HUDEP-2 (cell line): ENCODE measurements at regions not wholly inside any gene's neighbourhood (a gene's known extent, or its start where the extent isn't known, plus 50 kb on each side); places are given as distances from the start of the nearest gene placed in this dataset.
"Not testable (repeated sequence)": the region's sequence is repeated elsewhere in the genome, so short reads cannot be mapped to it uniquely, and the experiment has no call there.

ENCODE experiments used
- DNase-seq, 76 experiments: peaks; one replicate each; lab custom pipeline; 2025; ENCODE audit not compliant: unreplicated experiment in 76 of 76; lab: John Stamatoyannopoulos, UW

DNA sequence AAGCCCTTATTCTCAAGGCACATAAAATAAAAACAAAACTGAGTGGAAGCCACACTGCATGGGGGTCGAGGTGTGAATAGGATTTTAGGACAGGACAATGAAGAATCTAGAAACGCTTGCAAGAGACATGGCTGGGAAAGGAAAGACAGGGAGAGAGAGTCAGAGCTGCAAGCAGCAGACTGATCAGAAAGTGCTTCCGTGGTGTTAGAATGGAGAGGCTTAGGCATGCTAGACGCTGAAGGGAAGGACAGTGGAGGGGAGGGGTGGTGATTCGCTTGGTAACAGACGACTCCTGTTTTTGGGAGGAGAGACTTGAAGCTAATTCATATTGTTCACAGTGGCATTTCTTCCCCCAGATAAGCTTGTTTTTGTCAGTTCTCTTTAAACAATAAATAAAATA lies 173.5 kb downstream of the AIPL1 start:
- DNase-seq = no peak

GRCh38 chr17:6259899-6260298 lies 175.0 kb downstream of the AIPL1 start:
- DNase-seq = no peak

- DNase-seq = no peak
These were observed 177.6 kb downstream of the AIPL1 start for GRCh38 chr17:6257336-6257735.

- no peak for DNase-seq
These were observed 179.6 kb downstream of the AIPL1 start for GRCh38 chr17:6255322-6255721.

DNA sequence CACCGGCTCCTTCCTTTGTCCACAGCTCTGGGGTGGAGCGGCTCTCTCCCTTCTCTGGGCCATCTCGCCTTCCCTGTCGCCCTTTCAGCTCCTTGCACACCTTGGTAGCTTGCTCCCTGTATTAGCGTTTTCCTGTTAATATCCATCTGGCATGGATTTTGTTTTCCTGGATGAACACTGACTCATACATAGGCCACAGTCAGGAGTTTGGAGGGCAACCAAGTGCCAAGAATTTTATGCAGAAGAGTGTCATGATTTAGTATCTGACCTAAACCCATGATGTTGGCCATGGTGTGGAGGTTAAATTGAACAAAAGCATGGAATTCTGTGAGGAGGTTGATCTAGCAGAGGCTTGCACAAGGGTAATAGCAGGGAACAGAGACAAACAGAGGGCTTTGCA lies 180.9 kb downstream of the AIPL1 start:
- no peak for DNase-seq

GRCh38 chr17:6251640-6252039 lies 181.5 kb downstream of the WSCD1 start:
- DNase-seq = not testable (repeated sequence)

DNA sequence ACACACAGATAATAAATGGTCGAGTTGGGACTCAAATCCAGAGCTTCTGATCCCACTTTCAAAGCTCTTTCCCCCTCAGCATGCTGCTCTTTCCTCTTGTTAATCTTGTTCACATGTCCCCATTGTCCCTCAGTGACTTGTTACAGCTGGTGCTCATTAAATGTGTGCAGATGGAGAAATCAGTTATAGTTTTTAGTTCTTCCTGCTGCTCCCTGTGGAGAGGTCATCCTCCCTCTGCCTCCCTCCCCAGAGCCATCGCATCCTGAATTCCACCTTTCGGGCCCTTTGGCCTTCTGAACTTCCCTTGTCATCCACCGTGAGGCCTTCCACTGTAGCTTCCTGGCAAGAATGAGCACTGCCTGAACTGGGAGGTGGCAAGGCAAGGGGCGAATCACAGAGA lies 179.6 kb downstream of the WSCD1 start:
- DNase-seq = no peak

DNA sequence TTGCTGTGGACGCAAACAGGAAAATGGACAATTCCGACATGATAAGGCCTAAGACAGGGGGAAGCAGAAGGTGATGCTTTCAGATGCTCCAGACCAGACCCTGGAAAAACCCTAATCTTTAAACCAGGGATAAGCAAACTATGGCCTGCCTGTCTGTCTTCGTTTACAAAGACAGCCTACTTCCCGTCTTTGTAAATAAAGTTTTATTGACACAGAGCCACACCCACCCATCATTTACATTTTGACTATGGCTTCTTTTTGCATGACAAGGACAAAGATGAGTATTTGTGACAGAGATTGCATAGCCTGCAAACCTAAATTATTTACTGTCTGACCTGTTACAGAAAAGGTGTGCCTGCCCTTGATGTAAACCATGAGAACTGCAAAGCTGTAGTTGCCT lies 177.9 kb downstream of the WSCD1 start:
- DNase-seq = no peak

GRCh38 chr17:6245301-6246177 lies 175.4 kb downstream of the WSCD1 start:
- no peak for DNase-seq

GRCh38 chr17:6244796-6245195 lies 174.6 kb downstream of the WSCD1 start:
- DNase-seq = no peak

DNA sequence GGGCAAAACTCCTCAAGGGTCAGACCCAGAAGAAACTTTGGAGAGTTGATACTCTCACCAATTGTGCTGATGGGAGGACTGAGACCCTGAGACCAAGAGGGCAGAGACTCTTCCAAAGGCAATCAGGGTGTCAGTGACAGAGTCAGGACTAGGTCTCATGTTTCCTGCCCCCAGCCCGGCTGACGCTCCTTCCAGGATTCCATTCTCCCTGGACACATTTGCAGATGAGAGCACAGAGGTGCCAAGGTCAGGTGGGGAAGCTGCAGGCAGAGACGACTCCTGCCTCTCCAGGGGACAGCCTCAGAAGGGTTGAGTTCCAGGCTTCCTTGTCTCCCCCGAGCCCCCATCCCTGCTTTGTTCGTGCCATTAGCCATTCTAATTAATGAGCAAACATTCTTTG lies 174.1 kb downstream of the WSCD1 start:
- no peak for DNase-seq

GRCh38 chr17:6243186-6243585 lies 173.0 kb downstream of the WSCD1 start:
- no peak for DNase-seq

GRCh38 chr17:6241996-6242395 lies 171.8 kb downstream of the WSCD1 start:
- no peak for DNase-seq

GRCh38 chr17:6241381-6241780 lies 171.2 kb downstream of the WSCD1 start:
- no peak for DNase-seq

DNA sequence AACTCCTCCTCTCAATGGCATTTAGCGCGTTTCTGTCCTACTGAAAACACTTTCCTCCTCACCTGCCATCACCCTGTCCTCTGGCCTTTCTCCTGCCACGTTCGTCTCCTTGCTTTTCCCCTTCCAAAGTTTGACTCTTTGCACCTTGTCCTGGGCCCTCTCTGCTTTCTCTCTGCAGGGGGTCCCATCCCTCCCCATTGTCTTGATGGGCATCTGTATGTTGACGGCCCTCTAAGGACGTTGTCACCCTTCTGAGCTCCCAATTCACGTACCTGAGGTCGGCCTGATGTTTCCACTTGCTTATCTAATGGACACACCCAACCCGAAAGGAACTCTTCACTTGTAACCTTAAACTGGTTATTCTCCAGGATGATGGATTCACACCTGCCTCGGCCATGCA lies 170.4 kb downstream of the WSCD1 start:
- no peak for DNase-seq

DNA sequence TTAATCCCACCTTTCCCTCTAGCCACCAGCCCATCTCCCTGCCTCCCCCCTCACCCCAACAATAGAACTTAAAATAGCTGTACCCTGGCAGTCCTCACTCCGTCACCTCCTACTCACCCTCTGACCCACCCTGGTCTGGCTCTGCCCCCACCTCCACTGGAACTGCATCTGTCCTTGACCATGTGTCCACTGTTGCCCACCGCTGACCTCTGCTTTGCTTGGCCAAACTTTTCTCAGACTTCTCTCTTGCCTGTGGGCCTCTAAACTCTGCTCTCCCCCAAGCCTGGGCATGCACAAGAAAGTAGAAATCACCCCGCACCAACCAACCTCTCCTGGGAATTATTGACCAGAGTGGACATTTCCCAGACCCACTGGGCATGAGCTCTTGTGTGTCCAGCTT lies 169.8 kb downstream of the WSCD1 start:
- DNase-seq = no peak

DNA sequence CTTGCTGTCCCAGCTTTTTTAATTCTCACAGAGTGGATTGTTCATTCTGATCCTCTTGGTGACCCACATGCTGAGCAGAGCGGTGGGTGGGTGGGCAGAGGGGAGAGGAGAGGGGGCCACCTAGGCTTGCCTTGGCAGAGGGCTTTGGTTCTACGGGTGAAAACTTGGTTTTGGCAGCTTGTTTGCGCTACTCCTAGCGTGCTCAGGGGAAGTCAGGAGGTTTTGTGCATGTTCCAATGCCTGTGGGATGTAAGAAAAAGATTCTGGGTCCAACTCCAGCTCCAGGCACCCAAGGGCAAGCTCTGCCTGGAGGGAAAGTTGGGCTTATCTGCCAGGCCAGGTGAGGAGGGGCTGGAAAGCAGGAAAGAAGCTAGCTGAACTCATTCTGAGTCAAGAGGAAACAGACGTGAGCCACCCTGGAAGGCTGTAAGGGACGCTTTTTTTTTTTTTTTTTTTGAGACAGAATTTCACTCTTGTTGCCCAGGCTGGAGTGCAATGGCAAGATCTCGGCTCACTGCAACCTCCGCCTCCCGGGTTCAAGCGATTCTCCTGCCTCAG lies 169.1 kb downstream of the WSCD1 start:
- DNase-seq = no peak

DNA sequence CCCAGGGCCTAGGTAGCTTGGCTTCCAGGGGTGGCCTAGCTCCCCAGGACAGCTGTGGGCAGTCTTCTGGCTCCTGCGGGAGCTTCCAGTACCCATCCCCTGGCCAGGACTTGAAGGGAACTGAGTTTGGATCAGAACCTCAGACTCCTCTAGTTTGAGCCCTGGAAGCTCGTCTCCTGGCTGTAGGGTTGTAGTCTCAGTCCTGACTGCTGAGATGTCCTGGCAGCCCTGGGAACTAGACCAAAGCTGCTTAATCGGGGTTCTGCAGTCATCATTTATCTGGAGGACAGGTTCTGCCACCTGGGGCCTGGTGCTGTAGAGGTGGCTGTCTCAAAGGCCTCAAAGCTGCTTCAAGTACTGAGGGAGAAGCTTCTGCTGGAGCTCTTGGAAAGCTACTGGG lies 163.7 kb downstream of the WSCD1 start:
- no peak for DNase-seq

DNA sequence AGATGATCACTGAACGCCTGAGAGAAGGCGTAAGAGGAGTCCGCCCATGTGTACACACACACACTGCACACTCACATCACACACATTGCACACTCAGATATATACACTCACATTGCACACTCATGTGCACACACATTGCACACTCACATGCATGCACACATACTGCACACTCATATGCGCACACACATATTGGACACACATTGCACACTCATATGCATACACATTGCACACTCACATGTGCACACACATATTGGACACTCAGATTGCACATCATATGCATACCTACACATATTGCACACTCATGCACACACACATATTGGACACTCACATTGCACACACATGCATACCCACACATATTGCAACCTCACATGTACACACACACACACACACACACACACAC lies 163.2 kb downstream of the WSCD1 start:
- no peak for DNase-seq

DNA sequence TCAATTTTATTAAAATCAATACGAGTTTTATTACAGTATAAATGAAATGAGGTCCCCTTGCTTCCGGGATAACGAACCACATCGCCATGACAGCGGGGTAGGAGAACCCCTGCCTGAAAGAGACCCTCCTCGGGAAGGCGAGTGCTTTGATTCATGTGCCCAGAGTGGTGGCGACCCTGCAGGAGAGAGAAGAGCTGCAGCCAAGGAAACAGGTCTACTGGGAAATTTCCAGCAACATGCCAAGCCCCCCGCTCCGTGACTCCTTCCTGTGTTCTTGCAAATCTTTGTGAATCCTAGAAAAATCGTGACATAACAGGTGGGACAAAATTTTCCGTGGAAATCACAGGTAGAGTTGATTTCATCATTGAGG lies 162.5 kb downstream of the WSCD1 start:
- no peak for DNase-seq

- no peak for DNase-seq
These were observed 161.9 kb downstream of the WSCD1 start for GRCh38 chr17:6231886-6232731.

DNA sequence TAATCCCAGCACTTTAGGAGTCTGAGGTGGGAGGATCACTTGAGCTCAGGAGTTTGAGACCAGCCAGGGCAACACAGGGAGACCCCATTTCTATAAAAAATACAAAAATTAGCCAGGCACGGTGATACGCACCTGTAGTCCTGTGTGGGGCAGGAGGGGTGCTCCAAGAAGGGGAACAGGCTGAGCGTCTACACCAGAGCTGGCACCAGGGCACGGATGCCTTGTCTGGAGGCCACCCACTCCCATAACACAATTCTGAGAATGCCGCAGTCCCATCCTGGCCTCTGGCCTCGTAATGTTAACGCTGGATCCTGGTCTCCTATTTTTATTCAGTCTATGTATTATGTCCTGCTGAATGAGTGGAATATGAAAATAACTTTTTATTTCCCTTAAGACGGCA lies 161.3 kb downstream of the WSCD1 start:
- no peak for DNase-seq
